ENCODE measurements at regions not wholly inside any gene's neighbourhood (a gene's known extent, or its start where the extent isn't known, plus 50 kb on each side); places are given as distances from the start of the nearest gene placed in this dataset.

DNA sequence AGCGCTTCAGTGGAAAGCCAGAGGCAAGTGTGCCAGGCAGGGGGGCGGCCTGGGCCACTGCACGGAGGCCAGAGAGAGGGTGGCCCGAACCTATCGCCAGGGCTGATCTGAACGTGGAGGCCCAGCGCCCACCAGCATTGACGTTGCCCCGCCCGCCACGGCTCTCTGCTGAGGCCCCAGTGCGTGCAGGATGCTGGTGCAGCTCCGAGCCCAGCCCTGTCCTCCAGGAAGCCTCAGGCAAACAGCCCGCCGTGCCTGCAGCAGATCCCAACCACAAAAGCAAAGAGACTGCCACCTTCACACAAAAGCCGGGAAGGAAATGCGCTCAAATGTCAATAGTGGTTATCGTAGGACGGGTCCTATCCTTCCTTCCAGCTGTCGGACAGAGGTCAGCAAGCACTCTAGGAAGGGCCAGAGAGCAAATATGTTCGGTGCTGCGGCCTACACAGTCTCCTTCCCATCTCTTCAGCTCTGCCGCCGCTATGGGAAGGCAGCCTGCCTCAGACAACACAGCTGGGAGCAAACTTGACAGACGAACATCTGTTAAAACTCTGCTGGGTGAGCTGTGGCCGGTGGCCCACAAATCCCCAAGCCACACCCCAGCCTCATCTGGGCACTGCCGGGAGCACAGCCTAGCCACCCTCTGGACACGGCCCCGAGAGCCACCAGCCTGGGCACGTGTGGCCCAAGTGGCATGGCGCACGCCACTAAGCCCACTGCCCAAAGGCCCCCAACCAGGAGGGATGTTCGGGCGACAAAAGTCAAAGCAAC is 146.2 kb downstream of the CRYBB2 start:
- TF ChIP-seq, protein P1, sequence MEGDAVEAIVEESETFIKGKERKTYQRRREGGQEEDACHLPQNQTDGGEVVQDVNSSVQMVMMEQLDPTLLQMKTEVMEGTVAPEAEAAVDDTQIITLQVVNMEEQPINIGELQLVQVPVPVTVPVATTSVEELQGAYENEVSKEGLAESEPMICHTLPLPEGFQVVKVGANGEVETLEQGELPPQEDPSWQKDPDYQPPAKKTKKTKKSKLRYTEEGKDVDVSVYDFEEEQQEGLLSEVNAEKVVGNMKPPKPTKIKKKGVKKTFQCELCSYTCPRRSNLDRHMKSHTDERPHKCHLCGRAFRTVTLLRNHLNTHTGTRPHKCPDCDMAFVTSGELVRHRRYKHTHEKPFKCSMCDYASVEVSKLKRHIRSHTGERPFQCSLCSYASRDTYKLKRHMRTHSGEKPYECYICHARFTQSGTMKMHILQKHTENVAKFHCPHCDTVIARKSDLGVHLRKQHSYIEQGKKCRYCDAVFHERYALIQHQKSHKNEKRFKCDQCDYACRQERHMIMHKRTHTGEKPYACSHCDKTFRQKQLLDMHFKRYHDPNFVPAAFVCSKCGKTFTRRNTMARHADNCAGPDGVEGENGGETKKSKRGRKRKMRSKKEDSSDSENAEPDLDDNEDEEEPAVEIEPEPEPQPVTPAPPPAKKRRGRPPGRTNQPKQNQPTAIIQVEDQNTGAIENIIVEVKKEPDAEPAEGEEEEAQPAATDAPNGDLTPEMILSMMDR (IDR thresholded peaks at IDR 0.05), result no peak
- TF ChIP-seq POLR2A (IDR thresholded peaks at IDR 0.05), result no peak
